ENCODE measurements at regions not wholly inside any gene's neighbourhood (a gene's known extent, or its start where the extent isn't known, plus 50 kb on each side); places are given as distances from the start of the nearest gene placed in this dataset.
"Not testable (repeated sequence)": the region's sequence is repeated elsewhere in the genome, so short reads cannot be mapped to it uniquely, and the experiment has no call there.

DNA sequence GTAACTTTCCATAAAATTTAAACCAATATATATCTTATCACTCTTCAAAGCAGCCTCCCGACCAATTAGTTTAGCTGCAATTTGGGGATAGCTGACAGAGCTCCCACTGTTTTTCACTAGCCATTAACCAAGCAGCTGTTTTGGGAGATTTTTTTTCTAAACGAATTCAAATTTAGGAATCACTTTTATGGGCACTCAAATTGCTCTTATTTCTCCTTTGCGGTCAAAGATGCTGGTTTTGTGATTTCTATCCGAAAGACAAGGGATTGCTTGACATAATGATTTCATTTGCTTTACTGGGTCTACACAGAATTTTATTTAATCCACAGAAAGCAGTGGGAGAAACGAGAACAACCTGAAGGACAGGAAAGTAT, 505.7 kb upstream of the IL12A start:
- no peak for DNase-seq

DNA sequence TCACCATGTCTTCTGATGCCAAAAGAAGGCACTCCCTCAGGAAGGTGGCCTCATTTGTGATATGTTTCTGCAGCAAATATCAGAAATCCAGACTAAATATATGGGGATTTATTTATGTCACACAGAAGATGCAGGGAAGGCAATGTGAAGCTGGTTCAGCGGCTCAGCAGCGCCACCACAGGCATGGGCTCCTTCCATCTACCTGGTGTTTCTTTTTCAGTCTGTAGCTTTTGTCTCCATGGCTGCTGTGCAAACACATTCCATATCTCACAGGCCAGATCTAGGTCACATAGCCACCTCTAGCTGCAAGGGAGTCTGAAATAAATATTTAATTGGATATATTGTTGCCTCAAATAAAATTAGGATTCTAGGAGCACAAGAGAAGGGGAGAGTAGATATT, 502.1 kb upstream of the IL12A start:
- DNase-seq = no peak

DNA sequence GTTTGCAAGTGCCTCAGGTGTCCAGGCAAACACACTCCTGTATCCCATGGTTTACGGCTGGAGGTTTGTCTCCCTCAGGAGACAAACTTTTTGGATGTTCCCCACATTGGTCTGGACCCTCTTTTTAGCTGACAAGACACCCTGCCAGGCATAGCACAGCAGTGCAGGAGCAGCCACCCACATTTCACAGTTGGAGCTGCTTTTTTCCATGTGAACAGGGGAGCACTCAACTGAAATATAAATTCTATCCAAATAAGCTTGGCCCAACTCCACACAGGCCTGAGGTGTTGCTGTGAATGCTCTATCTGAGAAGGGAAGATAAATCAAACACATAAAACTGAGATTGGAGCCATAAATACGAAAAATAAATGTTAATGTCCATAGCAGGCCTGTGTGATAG, 501.3 kb upstream of the IL12A start:
- no peak for DNase-seq

DNA sequence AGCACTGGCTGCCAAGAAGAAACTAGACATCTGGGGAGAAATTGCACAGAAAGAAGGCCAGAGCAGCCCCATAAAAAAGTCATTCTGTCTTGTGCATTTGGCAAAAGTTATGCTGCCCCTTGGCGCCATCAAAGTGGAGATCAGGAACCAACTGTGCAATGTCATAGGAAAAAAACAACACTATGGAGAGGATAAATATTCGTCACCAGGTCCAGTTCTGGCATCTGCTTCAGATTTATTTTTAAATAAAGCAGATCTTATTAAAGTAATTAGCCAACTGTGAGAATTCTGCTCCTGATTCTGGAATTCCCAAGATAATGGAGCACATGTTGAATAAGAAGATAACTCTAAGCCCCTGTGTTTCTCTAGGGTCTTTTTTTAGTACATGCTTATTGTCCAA, 500.0 kb upstream of the IL12A start:
- no peak for DNase-seq

DNA sequence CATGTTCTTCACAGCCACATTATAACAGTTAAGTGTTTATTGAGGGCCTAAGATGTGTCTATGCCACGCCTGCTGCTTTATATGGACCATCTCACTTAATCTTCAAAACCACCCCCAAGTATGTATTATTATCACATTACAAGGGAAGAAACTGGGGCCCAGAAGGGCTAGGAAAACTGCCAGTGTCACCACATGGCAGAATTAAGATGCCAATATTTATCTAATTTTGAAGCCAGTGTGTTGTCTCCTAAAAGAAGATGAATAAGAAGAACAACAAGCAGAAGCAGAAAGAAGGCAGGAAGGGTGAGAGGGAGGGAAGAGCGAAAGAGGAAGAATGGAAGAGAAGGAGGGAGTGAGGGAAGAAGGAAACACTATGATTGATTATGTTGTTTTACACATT, 491.3 kb upstream of the IL12A start:
- DNase-seq = no peak

DNA sequence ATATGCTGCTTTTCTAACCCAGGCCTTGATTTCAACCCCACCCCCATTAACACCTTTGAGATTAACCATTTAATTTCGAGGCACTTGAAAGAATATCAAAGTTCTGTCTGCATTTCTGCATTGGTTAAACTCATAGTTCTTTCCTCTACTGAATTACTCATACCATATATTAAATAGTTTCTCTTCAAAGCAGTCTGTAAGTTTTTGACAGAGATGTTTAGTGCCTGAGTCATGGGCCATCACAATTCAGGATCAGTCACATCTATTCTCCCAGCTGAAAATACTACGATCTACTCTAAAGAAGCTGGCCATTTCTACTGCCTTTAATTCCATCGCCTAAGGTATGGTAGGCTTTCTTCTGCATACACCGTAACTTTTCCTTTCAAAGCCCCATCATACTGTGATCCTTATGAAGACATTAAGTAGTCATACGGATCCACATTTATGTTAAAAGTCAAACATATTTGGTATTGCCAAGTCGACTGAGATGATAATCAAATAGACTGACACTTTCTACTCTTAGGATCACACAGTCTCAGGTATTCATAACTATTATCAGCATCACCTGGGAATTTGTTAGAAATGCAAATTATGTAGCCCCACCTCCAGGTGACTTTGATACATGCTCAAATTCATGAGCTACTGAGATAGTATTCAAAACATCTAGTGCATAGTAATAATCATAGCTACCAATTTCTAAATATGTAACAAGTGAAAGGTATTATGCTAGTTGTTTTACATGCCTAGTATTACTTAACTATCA, 489.4 kb upstream of the IL12A start:
- no peak for DNase-seq

DNA sequence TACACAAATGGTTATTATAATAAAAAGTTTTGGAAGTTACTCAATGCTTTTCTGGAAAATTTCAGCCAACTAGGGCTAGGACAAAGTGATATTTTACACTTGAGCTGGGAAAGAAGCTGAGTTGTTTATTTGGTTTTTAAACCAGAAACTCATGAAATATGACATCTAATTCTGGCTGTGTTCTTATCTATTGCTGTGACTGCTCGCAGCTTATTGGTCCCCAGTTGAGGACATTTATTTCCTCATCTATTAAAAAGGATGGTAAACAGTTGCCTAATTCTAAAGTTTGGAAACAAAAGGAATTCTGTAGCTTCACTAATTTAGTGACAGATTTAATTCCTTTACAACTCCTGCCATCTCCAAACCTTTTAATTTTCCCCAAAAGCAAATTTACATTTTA, 487.6 kb upstream of the IL12A start:
- DNase-seq = no peak

DNA sequence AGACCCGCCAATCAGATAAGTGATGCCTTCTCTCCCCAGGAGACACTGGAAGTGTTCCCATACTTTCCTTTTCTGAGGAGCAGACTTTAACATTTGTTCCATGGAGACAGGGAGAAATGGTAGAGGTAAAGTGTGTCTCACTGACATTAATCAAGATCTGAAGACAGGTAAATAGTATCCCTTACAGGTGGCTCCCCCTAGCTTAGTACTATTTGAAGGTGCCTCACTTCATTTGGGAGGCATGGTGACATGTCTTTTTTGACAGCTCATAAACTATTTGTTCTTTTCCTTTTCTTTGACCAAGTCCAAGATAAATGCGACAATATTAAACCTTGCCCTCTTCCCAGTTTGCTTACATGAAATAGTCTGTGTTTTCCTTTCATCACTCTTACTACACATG, 485.6 kb upstream of the IL12A start:
- no peak for DNase-seq

DNA sequence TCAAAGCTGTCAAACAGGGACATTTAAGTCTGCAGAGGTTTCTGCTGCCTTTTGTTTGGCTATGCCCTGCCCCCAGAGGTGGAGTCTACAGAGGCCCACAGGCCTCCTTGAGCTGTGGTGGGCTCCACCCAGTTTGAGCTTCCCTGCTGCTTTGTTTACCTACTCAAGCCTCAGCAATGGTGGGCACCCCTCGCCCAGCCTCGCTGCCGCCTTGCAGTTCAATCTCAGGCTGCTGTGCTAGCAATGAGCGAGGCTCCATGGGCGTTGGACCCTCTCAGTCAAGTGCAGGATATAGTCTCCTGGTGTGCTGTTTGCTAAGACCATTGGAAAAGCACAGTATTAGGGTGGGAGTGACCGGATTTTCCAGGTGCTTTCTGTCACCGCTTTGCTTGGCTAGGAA, 477.6 kb upstream of the IL12A start:
- DNase-seq = not testable (repeated sequence)

DNA sequence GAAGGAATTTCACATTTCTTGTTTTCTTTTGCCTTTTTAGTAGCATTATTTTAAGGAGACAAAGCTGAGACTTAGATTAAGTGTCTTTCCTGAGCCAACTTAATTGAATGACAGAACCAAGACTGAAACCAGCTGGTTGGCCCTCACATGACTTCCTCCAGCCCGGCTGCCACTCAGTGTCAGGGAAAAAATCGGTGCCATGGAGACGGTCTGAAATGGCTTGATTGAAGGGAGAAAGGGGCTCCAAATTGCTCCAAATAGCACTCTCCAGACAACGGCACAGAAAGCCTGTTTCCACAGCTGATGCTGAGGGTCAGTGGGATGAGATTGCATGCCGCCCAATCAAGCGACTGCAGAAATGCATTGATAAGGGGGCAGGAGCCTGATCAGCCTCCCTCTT, 475.2 kb upstream of the IL12A start:
- no peak for DNase-seq

DNA sequence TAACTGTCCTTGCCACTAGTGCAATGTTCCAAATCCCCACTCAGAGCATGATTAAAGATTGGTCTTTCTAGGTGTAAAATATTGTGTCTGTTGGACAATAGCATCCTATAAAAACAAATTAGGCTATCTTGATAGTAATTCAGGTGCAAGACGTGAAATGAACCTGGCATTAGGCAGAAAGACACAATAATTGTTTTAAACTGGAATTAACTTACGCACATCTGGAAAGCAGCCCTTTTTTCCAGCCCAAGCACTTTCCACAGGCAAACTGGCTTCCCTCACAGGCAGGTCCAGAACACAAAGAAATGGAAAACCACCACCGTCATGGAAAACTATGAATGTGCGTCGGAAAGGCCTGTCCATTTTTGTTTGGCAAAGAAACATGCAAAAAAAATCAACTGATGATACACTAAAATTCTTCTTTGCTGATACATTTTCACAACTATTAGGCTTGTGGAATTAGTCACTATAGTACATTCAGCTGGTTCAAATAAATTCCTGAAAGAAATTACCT, 474.7 kb upstream of the IL12A start:
- no peak for DNase-seq

DNA sequence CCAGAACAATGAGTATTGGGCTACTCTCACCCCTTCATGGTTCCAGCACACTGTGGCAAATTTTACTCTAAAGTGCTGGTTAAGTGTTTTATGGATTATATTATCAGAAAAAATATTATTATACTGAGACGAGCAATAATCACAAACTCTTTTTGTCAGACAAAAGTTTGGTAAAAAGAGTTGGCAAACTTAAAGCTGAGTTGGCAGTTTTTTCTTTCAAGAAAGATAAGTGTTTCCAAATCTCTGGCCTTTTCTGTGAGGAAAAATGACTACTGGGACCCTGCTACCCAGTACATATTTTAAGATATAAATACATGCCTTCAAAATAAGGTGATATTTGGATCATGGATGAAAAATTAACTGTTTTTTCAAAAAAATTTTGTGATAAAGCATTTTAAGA, 471.5 kb upstream of the IL12A start:
- DNase-seq = no peak

DNA sequence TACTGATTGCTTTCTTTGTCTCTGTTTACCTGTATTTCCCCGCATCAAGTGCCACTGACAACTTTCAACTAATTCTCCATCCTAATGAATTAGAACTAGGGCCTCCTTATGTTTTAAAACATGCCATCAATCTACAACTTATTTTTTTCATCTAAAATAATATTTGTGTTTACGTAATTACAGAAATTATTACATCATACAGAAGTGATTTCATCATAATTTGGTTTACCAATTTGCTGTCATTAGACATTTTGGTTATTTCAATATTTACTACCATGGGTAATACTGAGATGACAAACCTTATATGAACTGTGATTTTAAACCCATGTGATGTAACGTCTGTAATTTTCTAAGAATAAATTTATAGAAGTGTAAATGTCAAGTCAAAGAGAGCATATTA, 468.0 kb upstream of the IL12A start:
- no peak for DNase-seq

DNA sequence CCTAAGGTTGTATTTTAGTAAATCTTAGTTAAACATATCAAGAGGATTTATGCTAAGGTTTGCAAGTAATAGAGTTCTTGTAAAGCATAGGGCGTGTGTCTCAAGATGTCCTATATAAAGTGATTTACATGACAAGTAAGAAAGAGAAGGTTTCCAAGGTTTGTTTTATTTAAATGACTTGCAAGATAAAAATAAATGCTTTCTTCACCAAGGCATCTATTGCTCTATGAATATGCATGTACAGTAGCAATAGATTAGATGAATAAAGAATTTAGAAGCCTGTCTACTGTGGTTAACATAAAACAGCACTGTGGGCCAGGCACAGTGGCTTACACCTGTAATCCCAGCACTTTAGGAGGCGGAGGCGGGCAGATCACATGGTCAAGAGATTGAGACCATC, 466.4 kb upstream of the IL12A start:
- no peak for DNase-seq

DNA sequence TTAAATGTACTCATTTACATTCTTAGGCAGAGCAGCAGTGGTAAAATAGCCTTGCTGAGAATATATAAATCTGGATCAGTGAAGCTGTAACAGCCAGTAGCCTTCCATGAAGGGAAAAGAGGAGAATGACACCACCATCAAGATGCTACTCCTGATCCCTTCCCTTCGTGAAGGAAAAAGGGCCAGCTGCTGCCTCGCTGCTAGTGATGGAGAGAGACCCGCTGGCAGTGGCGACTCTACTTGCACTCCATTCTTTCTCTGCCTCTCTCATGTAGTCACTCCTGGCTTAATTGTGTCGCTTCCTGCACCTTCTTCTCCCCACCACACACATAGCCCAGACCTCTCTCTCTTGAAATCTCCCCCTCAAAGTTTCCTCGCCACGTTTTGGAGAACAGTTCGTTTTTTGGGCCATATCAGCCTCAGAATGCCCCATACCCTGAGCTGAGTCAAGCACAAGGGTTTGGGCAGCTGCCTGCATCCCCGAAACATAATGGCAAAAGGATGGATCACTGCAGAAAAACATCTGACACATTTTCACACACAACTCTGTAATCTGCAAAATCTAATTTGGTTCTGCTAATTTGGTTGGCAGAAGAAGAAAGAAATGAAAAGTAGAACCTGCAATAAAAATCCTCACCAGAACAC, 460.3 kb upstream of the IL12A start:
- DNase-seq = no peak

DNA sequence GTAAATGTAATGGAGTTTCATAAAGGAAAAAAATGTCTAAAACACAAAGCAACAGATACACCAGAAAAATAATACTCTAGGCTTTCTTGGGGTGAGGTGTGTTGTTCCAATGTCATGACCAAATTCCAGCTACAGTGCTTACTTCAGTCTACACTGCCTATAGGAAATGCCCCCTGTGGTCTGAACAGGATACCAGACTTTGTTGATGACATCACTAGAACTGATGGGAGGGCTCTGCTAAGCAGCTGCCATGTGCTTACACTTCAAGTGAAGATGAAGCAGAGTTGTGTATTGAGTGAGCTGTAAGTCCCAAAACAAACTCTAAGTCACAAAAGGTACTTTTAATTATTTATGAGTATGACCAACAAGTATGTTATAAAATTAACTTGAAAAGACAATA, 456.1 kb upstream of the IL12A start:
- DNase-seq = no peak

DNA sequence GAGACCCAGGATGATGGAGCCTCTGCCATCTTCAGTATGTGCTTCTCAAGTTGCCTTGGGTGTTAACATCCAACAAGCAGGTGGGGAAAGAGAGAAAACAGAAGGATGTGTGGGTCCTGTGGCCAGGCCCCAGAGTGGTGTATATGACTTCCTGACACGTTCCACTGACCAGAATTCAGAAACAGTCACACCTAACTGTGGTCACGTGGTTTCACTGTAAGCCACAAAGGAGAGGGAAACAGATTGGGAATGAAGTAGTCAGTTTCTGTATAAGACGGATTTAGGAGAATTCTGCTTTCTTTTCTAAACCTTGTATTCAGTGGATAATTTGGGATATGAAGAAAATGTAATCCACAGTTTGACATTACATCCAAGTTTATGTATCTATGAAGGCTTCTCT, 454.1 kb upstream of the IL12A start:
- DNase-seq = no peak

DNA sequence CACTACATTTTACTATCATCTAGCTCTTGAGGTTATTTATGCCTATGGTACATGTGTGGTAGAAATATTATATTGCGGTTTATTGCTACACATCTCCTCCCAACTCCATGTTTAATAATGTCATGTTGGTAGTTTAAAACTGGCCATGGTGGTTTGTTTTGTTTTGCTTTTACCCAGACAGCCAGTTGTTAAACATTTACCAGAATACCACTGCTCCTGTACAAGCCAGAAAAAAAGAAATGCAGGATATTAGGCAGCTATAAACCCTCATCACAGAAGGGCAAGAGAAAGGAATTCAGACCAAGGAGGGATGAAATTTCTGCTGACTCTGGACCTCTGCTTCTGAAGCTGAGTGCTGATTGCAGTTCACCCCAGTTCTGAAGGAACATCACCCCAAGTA, 451.8 kb upstream of the IL12A start:
- DNase-seq = no peak

DNA sequence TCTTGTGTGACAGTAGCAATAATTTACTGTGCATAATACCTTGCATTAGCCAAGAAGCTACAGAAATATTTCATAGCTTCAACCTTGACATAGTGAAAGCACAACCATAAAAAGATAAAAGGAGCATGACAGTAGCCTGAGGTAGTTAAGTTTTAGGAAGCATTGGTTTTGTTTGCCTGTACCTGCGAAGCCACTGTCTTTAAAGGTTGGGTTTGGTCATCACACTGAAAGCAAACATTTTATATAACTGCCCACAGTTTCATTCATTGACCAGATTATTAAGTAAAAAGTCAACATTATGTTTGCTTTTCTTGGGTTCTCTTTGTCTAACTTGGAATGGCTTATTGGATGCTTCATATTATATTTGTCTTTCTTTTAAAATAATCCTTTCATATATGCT, 450.1 kb upstream of the IL12A start:
- DNase-seq = no peak

DNA sequence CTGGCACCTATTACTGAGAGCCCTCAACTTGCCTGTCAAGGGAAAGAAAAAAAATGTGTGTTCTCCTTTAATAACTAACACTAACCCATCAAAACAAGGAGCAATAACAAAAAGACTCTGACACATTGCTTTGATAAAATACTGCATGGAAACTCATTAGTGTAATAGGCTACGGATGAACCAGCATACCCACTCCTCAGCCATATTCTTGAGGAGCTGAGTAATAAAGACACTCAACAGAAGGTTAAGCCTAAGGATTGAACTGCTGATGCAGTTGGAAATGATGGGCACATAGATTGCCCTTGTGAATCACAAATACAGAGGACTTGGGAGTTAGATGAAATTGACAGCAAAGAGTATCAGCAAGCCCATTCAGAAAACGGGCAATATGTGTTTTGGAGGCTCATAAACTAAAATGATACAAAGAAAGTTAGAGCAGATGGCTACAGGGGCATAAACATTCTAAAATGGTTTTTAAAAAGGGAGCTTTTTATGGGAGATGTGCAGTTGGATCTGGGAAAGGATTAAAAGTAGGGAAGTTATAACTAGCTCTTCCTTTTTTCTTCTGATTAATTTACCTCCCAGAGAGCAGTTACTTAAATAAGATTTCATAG, 447.6 kb upstream of the IL12A start:
- DNase-seq = no peak

DNA sequence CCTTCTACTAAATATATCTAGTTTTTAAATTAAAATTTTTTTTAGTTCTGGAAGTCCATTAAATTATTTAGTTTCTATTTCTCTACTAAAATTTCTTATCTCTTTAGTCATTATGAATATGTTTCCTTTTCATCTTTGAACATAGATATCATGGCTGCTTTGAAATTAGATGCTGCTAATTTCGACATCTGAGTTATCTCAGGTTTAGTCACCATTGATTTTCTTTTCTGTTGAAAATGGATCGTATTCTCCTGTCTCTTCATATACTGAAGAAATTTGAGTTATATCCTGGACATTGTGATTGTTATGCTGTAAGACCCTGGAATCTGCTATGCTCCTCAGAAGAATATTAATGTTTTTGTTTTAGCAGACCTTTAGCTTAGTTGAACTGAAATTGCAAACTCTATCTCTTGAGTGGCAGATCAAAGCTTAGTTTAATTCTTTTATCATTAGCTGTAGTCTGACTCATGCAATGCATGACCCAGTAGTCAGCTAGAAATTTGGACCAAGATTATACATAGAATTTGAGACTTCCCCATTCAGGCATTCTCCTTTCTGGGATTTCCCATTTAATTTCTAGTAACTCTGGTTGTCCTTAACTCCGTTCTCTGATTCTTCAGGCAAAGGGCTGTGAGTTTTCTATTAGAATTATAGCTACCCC, 439.8 kb upstream of the IL12A start:
- no peak for DNase-seq

DNA sequence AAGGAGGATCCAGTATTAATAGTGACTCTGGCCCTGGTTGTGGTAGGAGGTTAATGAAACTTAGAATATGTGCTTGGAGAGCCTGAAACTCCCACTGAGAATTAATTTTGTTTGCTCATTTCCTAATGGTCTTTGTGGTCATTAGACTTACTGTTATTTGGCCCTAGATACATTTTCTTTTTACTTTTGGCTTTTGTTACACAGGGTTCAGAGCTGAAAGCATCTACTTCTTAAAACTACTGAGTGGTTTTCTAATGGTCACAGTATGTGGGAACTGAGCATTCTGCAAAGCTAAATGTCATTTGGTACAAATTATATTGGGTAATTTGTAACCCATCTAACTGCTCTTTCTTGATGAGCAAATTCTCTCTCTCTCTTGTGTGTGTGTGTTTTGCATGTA, 433.4 kb upstream of the IL12A start:
- no peak for DNase-seq

DNA sequence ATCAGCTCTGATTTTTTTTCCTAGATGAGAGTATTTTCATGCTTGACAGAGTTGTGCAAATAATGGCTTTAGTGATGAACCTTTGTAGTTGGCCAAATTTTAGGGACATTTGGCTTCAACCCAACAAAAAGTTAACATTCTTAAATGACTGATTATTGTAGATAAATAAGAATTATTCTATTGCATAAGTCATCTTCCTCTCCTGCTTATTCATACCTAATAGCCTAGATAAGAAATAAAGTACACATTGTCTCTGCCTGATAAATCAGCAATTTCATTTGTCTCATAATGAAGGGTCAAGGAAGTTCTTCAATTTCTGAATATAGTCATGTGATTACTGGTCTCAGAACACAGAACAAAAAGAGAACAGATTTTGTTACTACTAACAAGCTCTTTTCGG, 428.9 kb upstream of the IL12A start:
- DNase-seq = no peak
